ENCODE measurements at regions not wholly inside any gene's neighbourhood (a gene's known extent, or its start where the extent isn't known, plus 50 kb on each side); places are given as distances from the start of the nearest gene placed in this dataset.

DNA sequence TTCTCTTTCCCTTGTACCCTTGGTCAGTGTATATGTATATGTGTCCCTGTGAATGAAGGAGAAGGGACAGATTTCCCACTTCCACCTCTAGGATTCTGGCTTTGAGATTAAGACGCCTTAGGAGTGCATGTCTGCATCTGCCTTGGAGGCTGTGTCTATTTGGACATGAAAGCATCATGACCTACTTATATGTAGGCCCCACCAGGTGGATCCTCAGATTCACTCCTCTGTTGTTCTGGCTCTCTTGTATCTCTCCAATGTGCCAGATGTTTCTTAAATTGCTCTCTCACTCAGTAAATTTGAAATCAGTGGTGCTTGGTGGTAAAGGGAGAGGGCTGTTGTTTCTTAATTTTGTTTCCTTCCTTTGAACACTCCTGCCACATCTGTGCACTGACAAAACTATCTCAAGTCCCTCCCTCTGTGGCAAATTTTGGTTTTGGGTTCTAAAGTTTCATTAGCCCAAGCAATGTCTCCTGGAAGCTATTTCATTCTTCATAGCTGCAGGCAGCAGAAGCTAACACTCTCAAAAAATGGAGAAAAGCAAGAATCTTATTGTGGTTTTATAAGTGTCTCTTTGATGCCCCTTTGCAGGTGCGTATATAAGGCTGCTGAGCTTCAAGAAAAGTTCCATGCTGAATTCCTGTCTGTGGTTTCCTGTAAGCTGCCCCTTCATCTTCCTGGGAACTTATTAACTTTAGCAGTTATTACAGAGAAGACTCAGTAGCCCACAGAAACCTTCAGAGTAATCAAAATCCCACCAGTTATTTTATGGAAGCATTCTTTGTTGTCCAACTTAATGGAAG is 179.7 kb upstream of the SETBP1 start:
- Histone ChIP-seq H3K4me3 (ENCODE audit: low read length) (no peak overlapping the region), H3K27me3 (ENCODE audit: control insufficient read depth, insufficient read depth, low read length) (no peaks in the 10 kb centered on the region), H3K4me1 (ENCODE audit: control insufficient read depth, low read depth, low read length) (no peaks in the 10 kb centered on the region), H3K9ac (ENCODE audit: low read length) (no peak overlapping the region), H3K9me3 (ENCODE audit: control insufficient read depth, low read depth, low read length) (no peaks in the 10 kb centered on the region), H3K36me3 (ENCODE audit: control insufficient read depth, low read depth, low read length) (no peaks in the 10 kb centered on the region), H3K27ac (ENCODE audit: low read length) (no peak overlapping the region)

DNA sequence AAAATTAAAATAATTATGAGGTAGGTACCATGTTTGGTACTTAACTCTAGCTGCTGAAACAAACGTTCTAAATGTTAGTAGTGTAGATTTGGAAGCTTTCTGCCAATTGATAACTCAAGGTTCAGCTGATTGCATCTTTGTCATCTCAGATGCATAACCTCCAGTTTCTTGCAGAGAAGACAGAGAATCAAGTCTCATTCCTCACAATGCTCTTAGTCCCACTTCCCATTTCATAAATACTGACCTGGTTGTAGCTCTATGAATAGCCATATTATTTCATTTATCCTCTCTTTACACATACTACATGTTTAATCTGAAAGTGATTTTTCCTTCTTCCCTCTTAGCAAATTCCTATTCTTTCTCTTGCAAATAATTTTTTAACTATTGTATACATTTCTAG is 178.5 kb upstream of the SETBP1 start:
- Histone ChIP-seq H3K27me3 (ENCODE audit: control insufficient read depth, insufficient read depth, low read length) (no peaks in the 10 kb centered on the region), H3K9me3 (ENCODE audit: control insufficient read depth, low read depth, low read length) (no peaks in the 10 kb centered on the region), H3K4me3 (ENCODE audit: low read length) (no peak overlapping the region), H3K27ac (ENCODE audit: low read length) (no peak overlapping the region), H3K9ac (ENCODE audit: low read length) (no peak overlapping the region), H3K4me1 (ENCODE audit: control insufficient read depth, low read depth, low read length) (no peaks in the 10 kb centered on the region), H3K36me3 (ENCODE audit: control insufficient read depth, low read depth, low read length) (no peaks in the 10 kb centered on the region)

- no peak overlapping the region for H3K4me3 ChIP-seq (ENCODE audit: low read length)
- H3K27ac ChIP-seq (ENCODE audit: low read length) = no peak overlapping the region
- no peaks in the 10 kb centered on the region for H3K4me1 ChIP-seq (ENCODE audit: control insufficient read depth, low read depth, low read length)
- no peak overlapping the region for H3K9ac ChIP-seq (ENCODE audit: low read length)
- no peaks in the 10 kb centered on the region for H3K27me3 ChIP-seq (ENCODE audit: control insufficient read depth, insufficient read depth, low read length)
- no peaks in the 10 kb centered on the region for H3K36me3 ChIP-seq (ENCODE audit: control insufficient read depth, low read depth, low read length)
- H3K9me3 ChIP-seq (ENCODE audit: control insufficient read depth, low read depth, low read length) = no peaks in the 10 kb centered on the region
Measured at GRCh38 chr18:44502790-44503189, 177.9 kb upstream of the SETBP1 start.

- H3K4me3 ChIP-seq (ENCODE audit: low read length) = no peak overlapping the region
- no peaks in the 10 kb centered on the region for H3K36me3 ChIP-seq (ENCODE audit: control insufficient read depth, low read depth, low read length)
- no peaks in the 10 kb centered on the region for H3K4me1 ChIP-seq (ENCODE audit: control insufficient read depth, low read depth, low read length)
- no peaks in the 10 kb centered on the region for H3K9me3 ChIP-seq (ENCODE audit: control insufficient read depth, low read depth, low read length)
- H3K27ac ChIP-seq (ENCODE audit: low read length) = no peak overlapping the region
- H3K27me3 ChIP-seq (ENCODE audit: control insufficient read depth, insufficient read depth, low read length) = no peaks in the 10 kb centered on the region
- no peak overlapping the region for H3K9ac ChIP-seq (ENCODE audit: low read length)
Measured at GRCh38 chr18:44503854-44504253, 176.8 kb upstream of the SETBP1 start.

GRCh38 chr18:44507729-44508325 is 172.9 kb upstream of the SETBP1 start:
- Histone ChIP-seq H3K9ac (ENCODE audit: low read length) (no peak overlapping the region), H3K27me3 (ENCODE audit: control insufficient read depth, insufficient read depth, low read length) (no peaks in the 10 kb centered on the region), H3K36me3 (ENCODE audit: control insufficient read depth, low read depth, low read length) (no peaks in the 10 kb centered on the region), H3K4me3 (ENCODE audit: low read length) (no peak overlapping the region), H3K4me1 (ENCODE audit: control insufficient read depth, low read depth, low read length) (no peaks in the 10 kb centered on the region), H3K9me3 (ENCODE audit: control insufficient read depth, low read depth, low read length) (no peaks in the 10 kb centered on the region), H3K27ac (ENCODE audit: low read length) (no peak overlapping the region)

DNA sequence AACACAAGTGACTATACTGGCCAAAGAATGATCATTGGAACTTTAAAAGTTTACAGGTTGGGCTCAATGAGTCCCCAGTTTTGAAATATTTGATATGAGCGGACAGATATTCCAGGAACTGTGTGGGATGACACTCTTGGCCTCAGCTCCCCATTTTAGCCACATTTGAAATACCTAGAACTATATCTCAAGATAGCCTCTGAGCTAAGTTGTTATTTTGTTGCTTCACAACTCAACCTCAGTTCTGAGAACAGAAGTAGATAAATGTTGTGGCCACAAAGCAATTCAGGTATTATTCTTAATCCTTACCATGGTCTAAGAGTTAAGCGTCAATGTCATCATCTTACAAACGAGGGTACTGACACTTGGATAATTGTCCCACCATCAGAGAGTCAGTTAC is 172.2 kb upstream of the SETBP1 start:
- no peak overlapping the region for H3K27ac ChIP-seq (ENCODE audit: low read length)
- no peaks in the 10 kb centered on the region for H3K4me1 ChIP-seq (ENCODE audit: control insufficient read depth, low read depth, low read length)
- no peak overlapping the region for H3K9ac ChIP-seq (ENCODE audit: low read length)
- H3K9me3 ChIP-seq (ENCODE audit: control insufficient read depth, low read depth, low read length) = no peaks in the 10 kb centered on the region
- H3K36me3 ChIP-seq (ENCODE audit: control insufficient read depth, low read depth, low read length) = no peaks in the 10 kb centered on the region
- H3K4me3 ChIP-seq (ENCODE audit: low read length) = no peak overlapping the region
- no peaks in the 10 kb centered on the region for H3K27me3 ChIP-seq (ENCODE audit: control insufficient read depth, insufficient read depth, low read length)

GRCh38 chr18:44509048-44509447 is 171.6 kb upstream of the SETBP1 start:
- Histone ChIP-seq H3K27ac (ENCODE audit: low read length) (no peak overlapping the region), H3K9ac (ENCODE audit: low read length) (no peak overlapping the region), H3K4me3 (ENCODE audit: low read length) (no peak overlapping the region), H3K4me1 (ENCODE audit: control insufficient read depth, low read depth, low read length) (no peaks in the 10 kb centered on the region), H3K27me3 (ENCODE audit: control insufficient read depth, insufficient read depth, low read length) (no peaks in the 10 kb centered on the region), H3K36me3 (ENCODE audit: control insufficient read depth, low read depth, low read length) (no peaks in the 10 kb centered on the region), H3K9me3 (ENCODE audit: control insufficient read depth, low read depth, low read length) (no peaks in the 10 kb centered on the region)

DNA sequence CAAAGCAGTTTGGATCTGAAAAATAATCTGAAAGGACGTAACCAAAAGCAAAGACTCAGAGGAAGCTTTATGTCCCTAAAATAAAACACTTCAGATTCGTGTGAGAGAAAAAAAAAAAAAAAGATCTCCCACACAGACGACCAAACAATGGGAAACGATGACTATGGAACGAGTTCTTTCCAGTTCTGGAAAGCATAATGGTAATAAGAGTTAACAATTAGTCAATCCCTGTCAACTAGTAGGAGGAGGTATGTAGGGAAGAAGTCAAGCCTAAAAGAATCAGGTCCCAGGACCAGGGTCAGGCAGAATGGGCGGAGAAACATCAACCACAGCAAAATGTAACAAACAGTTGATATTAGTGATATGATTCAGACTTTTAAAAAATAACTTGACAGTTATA is 170.3 kb upstream of the SETBP1 start:
- no peak overlapping the region for H3K9ac ChIP-seq (ENCODE audit: low read length)
- H3K4me1 ChIP-seq (ENCODE audit: control insufficient read depth, low read depth, low read length) = no peaks in the 10 kb centered on the region
- H3K9me3 ChIP-seq (ENCODE audit: control insufficient read depth, low read depth, low read length) = no peaks in the 10 kb centered on the region
- no peaks in the 10 kb centered on the region for H3K27me3 ChIP-seq (ENCODE audit: control insufficient read depth, insufficient read depth, low read length)
- no peak overlapping the region for H3K27ac ChIP-seq (ENCODE audit: low read length)
- no peaks in the 10 kb centered on the region for H3K36me3 ChIP-seq (ENCODE audit: control insufficient read depth, low read depth, low read length)
- no peak overlapping the region for H3K4me3 ChIP-seq (ENCODE audit: low read length)

- H3K4me3 ChIP-seq (ENCODE audit: low read length) = no peak overlapping the region
- no peak overlapping the region for H3K27ac ChIP-seq (ENCODE audit: low read length)
- H3K9ac ChIP-seq (ENCODE audit: low read length) = no peak overlapping the region
- H3K36me3 ChIP-seq (ENCODE audit: control insufficient read depth, low read depth, low read length) = no peaks in the 10 kb centered on the region
- H3K9me3 ChIP-seq (ENCODE audit: control insufficient read depth, low read depth, low read length) = no peaks in the 10 kb centered on the region
- no peaks in the 10 kb centered on the region for H3K27me3 ChIP-seq (ENCODE audit: control insufficient read depth, insufficient read depth, low read length)
- H3K4me1 ChIP-seq (ENCODE audit: control insufficient read depth, low read depth, low read length) = no peaks in the 10 kb centered on the region
Measured at GRCh38 chr18:44513233-44513632, 167.5 kb upstream of the SETBP1 start.

DNA sequence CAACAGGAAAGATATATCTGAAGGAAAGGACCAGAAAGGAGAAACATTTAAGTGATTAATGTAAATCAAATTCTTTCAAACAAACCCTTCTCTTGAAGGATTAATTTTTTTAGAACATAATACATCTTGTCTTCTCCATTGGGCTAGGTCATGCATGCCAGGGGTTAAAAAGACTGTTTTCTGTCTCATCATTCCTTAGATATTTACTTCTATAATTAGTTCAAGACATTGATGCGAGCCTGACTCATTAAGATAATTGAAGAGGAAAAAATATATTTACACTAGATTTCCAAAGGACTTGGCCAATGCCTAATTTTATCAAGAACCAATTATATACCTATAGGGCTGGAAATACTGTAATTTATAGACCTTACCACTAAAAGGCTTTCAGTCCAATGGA is 166.6 kb upstream of the SETBP1 start:
- H3K4me3 ChIP-seq (ENCODE audit: low read length) = no peak overlapping the region
- H3K36me3 ChIP-seq (ENCODE audit: control insufficient read depth, low read depth, low read length) = no peaks in the 10 kb centered on the region
- no peaks in the 10 kb centered on the region for H3K9me3 ChIP-seq (ENCODE audit: control insufficient read depth, low read depth, low read length)
- H3K27ac ChIP-seq (ENCODE audit: low read length) = no peak overlapping the region
- no peaks in the 10 kb centered on the region for H3K4me1 ChIP-seq (ENCODE audit: control insufficient read depth, low read depth, low read length)
- no peaks in the 10 kb centered on the region for H3K27me3 ChIP-seq (ENCODE audit: control insufficient read depth, insufficient read depth, low read length)
- H3K9ac ChIP-seq (ENCODE audit: low read length) = no peak overlapping the region

DNA sequence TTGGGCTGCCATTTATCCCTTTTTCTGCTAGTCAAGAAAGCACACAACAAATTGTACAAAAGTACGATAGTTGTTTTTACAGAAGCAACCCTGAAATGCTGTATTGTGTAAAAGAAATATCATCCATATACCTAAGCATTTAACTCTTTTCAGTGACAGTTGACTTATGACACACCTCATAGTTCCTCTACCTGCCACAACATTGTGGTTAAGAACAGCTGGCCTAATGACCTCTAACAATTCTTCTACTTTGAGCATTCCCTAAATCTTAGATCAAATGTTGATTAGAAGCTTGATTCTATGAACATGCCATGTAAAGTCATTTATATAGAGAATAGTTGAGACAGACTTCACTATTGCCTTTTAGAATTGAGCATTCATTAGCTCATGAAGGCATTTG is 165.9 kb upstream of the SETBP1 start:
- no peaks in the 10 kb centered on the region for H3K4me1 ChIP-seq (ENCODE audit: control insufficient read depth, low read depth, low read length)
- no peak overlapping the region for H3K27ac ChIP-seq (ENCODE audit: low read length)
- H3K4me3 ChIP-seq (ENCODE audit: low read length) = no peak overlapping the region
- no peaks in the 10 kb centered on the region for H3K27me3 ChIP-seq (ENCODE audit: control insufficient read depth, insufficient read depth, low read length)
- H3K9me3 ChIP-seq (ENCODE audit: control insufficient read depth, low read depth, low read length) = no peaks in the 10 kb centered on the region
- no peak overlapping the region for H3K9ac ChIP-seq (ENCODE audit: low read length)
- no peaks in the 10 kb centered on the region for H3K36me3 ChIP-seq (ENCODE audit: control insufficient read depth, low read depth, low read length)

DNA sequence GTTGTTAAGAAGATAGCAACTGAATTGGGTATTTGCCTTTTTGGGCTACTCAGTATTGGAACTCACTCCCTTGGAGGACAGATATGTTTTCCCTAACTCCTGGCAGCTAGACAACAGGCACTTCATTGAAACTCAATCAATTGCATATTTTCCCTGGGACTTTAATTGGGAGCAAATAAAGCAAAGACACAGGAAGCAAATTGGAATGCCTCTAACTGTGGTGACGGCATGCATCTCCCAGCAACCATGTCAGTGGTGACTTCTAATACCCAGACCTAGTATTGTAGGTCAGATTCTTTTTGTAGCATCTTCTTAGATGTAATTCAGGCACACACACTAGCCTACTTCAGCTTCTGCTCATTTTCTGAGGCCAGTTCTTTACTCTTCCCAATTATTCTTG is 164.2 kb upstream of the SETBP1 start:
- Histone ChIP-seq H3K4me1 (ENCODE audit: control insufficient read depth, low read depth, low read length) (no peaks in the 10 kb centered on the region), H3K9ac (ENCODE audit: low read length) (no peak overlapping the region), H3K9me3 (ENCODE audit: control insufficient read depth, low read depth, low read length) (no peaks in the 10 kb centered on the region), H3K4me3 (ENCODE audit: low read length) (no peak overlapping the region), H3K27me3 (ENCODE audit: control insufficient read depth, insufficient read depth, low read length) (no peaks in the 10 kb centered on the region), H3K36me3 (ENCODE audit: control insufficient read depth, low read depth, low read length) (no peaks in the 10 kb centered on the region), H3K27ac (ENCODE audit: low read length) (no peak overlapping the region)

All from iPS-18a (cell line).